ENCODE measurements at regions not wholly inside any gene's neighbourhood (a gene's known extent, or its start where the extent isn't known, plus 50 kb on each side); places are given as distances from the start of the nearest gene placed in this dataset.

- H3K9me3 ChIP-seq: no peaks in the 10 kb centered on the region
- TF ChIP-seq POLR2A (IDR thresholded peaks at IDR 0.05) (no peak), POLR2AphosphoS5 (IDR thresholded peaks at IDR 0.05; ENCODE audit: insufficient read depth in 1 of 2, low read depth in 1 of 2) (no peak), CTCF (IDR thresholded peaks at IDR 0.05) (no peak)
- no peaks in the 10 kb centered on the region for H3K4me1 ChIP-seq
- DNase-seq (ENCODE audit: extremely low spot score in 2 of 2): no peak
- H3K27me3 ChIP-seq: no peaks in the 10 kb centered on the region
- no peaks in the 10 kb centered on the region for H3K36me3 ChIP-seq
- no peak overlapping the region for H3K4me3 ChIP-seq
- intact Hi-C loops (cut with DNase I): no loop called here
- H3K27ac ChIP-seq: no peak overlapping the region
Measured at GRCh38 chr19:28971049-28971448, 241.9 kb downstream of the UQCRFS1 start.

GRCh38 chr19:28968721-28969120 lies 244.2 kb downstream of the UQCRFS1 start:
- H3K36me3 ChIP-seq: no peaks in the 10 kb centered on the region
- no peak for TF ChIP-seq CTCF (IDR thresholded peaks at IDR 0.05)
- no peak for TF ChIP-seq POLR2A (IDR thresholded peaks at IDR 0.05)
- no peak for TF ChIP-seq POLR2AphosphoS5 (IDR thresholded peaks at IDR 0.05; ENCODE audit: insufficient read depth in 1 of 2, low read depth in 1 of 2)
- DNase-seq (ENCODE audit: extremely low spot score in 2 of 2): no peak

GRCh38 chr19:28966737-28967399 lies 246.1 kb downstream of the UQCRFS1 start:
- Histone ChIP-seq H3K36me3 (no peaks in the 10 kb centered on the region), H3K4me3 (no peak overlapping the region), H3K4me1 (no peaks in the 10 kb centered on the region), H3K27me3 (no peaks in the 10 kb centered on the region), H3K9me3 (no peaks in the 10 kb centered on the region), H3K27ac (no peak overlapping the region)
- DNase-seq (ENCODE audit: extremely low spot score in 2 of 2): no peak
- intact Hi-C loops (cut with DNase I): no loop called here
- TF ChIP-seq POLR2A (IDR thresholded peaks at IDR 0.05) (no peak), POLR2AphosphoS5 (IDR thresholded peaks at IDR 0.05; ENCODE audit: insufficient read depth in 1 of 2, low read depth in 1 of 2) (no peak), CTCF (IDR thresholded peaks at IDR 0.05) (no peak)

More at GRCh38 chr19:28968721-28969120, 244.2 kb downstream of the UQCRFS1 start:
- intact Hi-C loops (cut with DNase I): no loop called here
- Histone ChIP-seq H3K27me3 (no peaks in the 10 kb centered on the region), H3K27ac (no peak overlapping the region), H3K4me1 (no peaks in the 10 kb centered on the region), H3K9me3 (no peaks in the 10 kb centered on the region), H3K4me3 (no peak overlapping the region)

- TF ChIP-seq POLR2A (IDR thresholded peaks at IDR 0.05): no peak
- TF ChIP-seq CTCF (IDR thresholded peaks at IDR 0.05): no peak
- TF ChIP-seq POLR2AphosphoS5 (IDR thresholded peaks at IDR 0.05; ENCODE audit: insufficient read depth in 1 of 2, low read depth in 1 of 2): no peak
Measured at GRCh38 chr19:28964500-28964899, 248.5 kb downstream of the UQCRFS1 start.

GRCh38 chr19:28963486-28964250 lies 249.3 kb downstream of the UQCRFS1 start:
- intact Hi-C loops (cut with DNase I): no loop called here
- H3K9me3 ChIP-seq: no peaks in the 10 kb centered on the region
- no peak for DNase-seq (ENCODE audit: extremely low spot score in 2 of 2)
- TF ChIP-seq CTCF (IDR thresholded peaks at IDR 0.05) (no peak), POLR2AphosphoS5 (IDR thresholded peaks at IDR 0.05; ENCODE audit: insufficient read depth in 1 of 2, low read depth in 1 of 2) (no peak), POLR2A (IDR thresholded peaks at IDR 0.05) (no peak)
- H3K27ac ChIP-seq: no peak overlapping the region
- no peaks in the 10 kb centered on the region for H3K36me3 ChIP-seq
- H3K4me1 ChIP-seq: no peaks in the 10 kb centered on the region
- H3K4me3 ChIP-seq: no peak overlapping the region
- no peaks in the 10 kb centered on the region for H3K27me3 ChIP-seq

More at GRCh38 chr19:28964500-28964899, 248.5 kb downstream of the UQCRFS1 start:
- Histone ChIP-seq H3K27me3 (no peaks in the 10 kb centered on the region), H3K4me1 (no peaks in the 10 kb centered on the region), H3K4me3 (no peak overlapping the region), H3K9me3 (no peaks in the 10 kb centered on the region), H3K36me3 (no peaks in the 10 kb centered on the region), H3K27ac (no peak overlapping the region)
- no peak for DNase-seq (ENCODE audit: extremely low spot score in 2 of 2)
- intact Hi-C loops (cut with DNase I): no loop called here

All from vagina (tissue), 2 donors.